Tibial nerve (tissue), 4 donors: ENCODE measurements at regions not wholly inside any gene's neighbourhood (a gene's known extent, or its start where the extent isn't known, plus 50 kb on each side); places are given as distances from the start of the nearest gene placed in this dataset.

Experiments used
- DNase-seq, 2 donors: peaks; one replicate each; pipeline ENCODE4 v3.0.0-alpha.2; 2019; ENCODE audit warnings: low spot score in 2 of 2
- H3K27ac ChIP-seq, 4 donors: fragments of 200-600 bp; sonication (generic) in 3 of 4; one replicate each; pipeline ENCODE4 v1.5.1; 2017 to 2019; ENCODE audit warnings: mild to moderate bottlenecking in 1 of 4
- H3K27me3 ChIP-seq, 2 donors: fragments of 200-600 bp; sonication (generic) in 1 of 2; one replicate each; pipeline versions ENCODE4 v1.5.1 to v1.6.0; 2017 to 2019
- H3K36me3 ChIP-seq, 3 donors: fragments of 200-600 bp; sonication (generic); one replicate each; pipeline ENCODE4 v1.5.1; 2018 to 2019
- H3K4me1 ChIP-seq, 4 donors: fragments of 200-600 bp; sonication (generic) in 3 of 4; one replicate each; pipeline ENCODE4 v1.5.1; 2017 to 2019
- H3K4me3 ChIP-seq, 4 donors: fragments of 200-600 bp; sonication (generic) in 3 of 4; one replicate each; pipeline ENCODE4 v1.5.1; 2017 to 2019; ENCODE audit warnings: mild to moderate bottlenecking in 1 of 4, moderate library complexity in 1 of 4
- H3K9me3 ChIP-seq, 4 donors: fragments of 200-600 bp; sonication (generic) in 3 of 4; one replicate each; pipeline ENCODE4 v1.5.1; 2017 to 2019
- EP300 ChIP-seq, 2 donors: sonication (generic); formaldehyde crosslinking; IDR thresholded peaks; one replicate each; pipeline ENCODE4 v1.6.1; 2017; ENCODE audit warnings: antibody characterized with exemption in 2 of 2, mild to moderate bottlenecking in 1 of 2
- POLR2A ChIP-seq, 2 donors: fragments of 450-650 bp; IDR thresholded peaks; one replicate each; pipeline ENCODE4 v1.6.1; 2017; ENCODE audit warnings: antibody characterized with exemption in 2 of 2, mild to moderate bottlenecking in 2 of 2, moderate library complexity in 2 of 2
- WGBS, 2 donors: methylation state at CpG; one replicate each; pipeline ENCODE4 v1.1.5; 2018; 5-methylcytosine and 5-hydroxymethylcytosine counted together
- TF ChIP-seq, protein P1 (sequence below), 5 experiments: fragments of 200-600 bp in 3 of 5; fragments of 450-650 bp in 2 of 5; sonication (generic) in 3 of 5; IDR thresholded peaks; one replicate each; pipeline ENCODE4 v1.5.1; 2016 to 2019; ENCODE audit warnings: antibody characterized with exemption in 5 of 5, mild to moderate bottlenecking in 3 of 5, moderate library complexity in 2 of 5

DNA sequence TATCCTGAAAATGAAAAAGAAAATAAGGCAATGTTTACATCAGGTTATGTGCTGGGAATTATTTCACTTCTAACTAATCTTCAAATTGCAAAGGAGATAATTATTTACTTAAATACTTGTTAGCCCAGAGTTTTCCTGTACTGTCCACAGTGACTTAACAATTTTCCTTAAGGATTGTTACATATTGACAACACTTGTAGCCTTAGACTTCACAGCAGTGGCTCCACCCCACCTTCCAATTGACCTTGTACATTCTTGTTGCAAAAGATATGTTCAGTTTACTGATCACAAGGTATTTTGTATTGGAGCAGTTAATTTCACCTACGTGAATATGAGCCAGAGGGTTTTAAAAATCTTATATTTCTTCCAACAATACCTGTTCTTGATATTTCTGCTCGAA, 376.9 kb downstream of the CNTN6 start:
- TF ChIP-seq, protein P1, sequence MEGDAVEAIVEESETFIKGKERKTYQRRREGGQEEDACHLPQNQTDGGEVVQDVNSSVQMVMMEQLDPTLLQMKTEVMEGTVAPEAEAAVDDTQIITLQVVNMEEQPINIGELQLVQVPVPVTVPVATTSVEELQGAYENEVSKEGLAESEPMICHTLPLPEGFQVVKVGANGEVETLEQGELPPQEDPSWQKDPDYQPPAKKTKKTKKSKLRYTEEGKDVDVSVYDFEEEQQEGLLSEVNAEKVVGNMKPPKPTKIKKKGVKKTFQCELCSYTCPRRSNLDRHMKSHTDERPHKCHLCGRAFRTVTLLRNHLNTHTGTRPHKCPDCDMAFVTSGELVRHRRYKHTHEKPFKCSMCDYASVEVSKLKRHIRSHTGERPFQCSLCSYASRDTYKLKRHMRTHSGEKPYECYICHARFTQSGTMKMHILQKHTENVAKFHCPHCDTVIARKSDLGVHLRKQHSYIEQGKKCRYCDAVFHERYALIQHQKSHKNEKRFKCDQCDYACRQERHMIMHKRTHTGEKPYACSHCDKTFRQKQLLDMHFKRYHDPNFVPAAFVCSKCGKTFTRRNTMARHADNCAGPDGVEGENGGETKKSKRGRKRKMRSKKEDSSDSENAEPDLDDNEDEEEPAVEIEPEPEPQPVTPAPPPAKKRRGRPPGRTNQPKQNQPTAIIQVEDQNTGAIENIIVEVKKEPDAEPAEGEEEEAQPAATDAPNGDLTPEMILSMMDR (IDR thresholded peaks at IDR 0.05): no peak
- TF ChIP-seq EP300 (IDR thresholded peaks at IDR 0.05) (no peak), POLR2A (IDR thresholded peaks at IDR 0.05) (no peak)
- H3K27me3 ChIP-seq: no peaks in the 10 kb centered on the region
- H3K27ac ChIP-seq: no peak overlapping the region
- DNase-seq: no peak
- H3K36me3 ChIP-seq: no peaks in the 10 kb centered on the region
- no peaks in the 10 kb centered on the region for H3K4me1 ChIP-seq
- H3K4me3 ChIP-seq: no peak overlapping the region
- 89 to 90% methylated on average over 2 of the region's 2 CpGs for WGBS, 2 donors
- no peaks in the 10 kb centered on the region for H3K9me3 ChIP-seq

DNA sequence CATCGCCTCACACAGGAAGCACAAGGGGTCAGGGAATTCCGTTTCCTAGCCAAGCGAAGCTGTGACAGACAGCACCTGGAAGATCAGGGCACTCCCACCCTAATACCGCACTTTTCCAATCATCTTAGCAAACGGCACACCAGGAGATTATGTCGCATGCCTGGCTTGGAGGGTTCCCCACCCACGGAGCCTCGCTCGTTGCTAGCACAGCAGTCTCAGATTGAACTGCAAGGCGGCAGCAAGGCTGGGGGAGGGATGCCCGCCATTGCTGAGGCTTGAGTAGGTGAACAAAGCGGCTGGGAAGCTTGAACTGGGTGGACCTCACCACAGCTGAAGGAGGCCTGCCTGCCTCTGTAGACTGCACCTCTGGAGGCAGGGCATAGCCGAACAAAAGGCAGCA, 384.8 kb downstream of the CNTN6 start:
- H3K36me3 ChIP-seq: no peaks in the 10 kb centered on the region
- no peak for DNase-seq
- no peak overlapping the region for H3K4me3 ChIP-seq
- TF ChIP-seq, protein P1 (IDR thresholded peaks at IDR 0.05): no peak
- TF ChIP-seq POLR2A (IDR thresholded peaks at IDR 0.05) (no peak), EP300 (IDR thresholded peaks at IDR 0.05) (no peak)
- WGBS, 2 donors: 89 to 91% methylated on average over 13 of the region's 13 CpGs
- H3K4me1 ChIP-seq: no peaks in the 10 kb centered on the region
- H3K9me3 ChIP-seq: no peaks in the 10 kb centered on the region
- no peaks in the 10 kb centered on the region for H3K27me3 ChIP-seq
- no peak overlapping the region for H3K27ac ChIP-seq

DNA sequence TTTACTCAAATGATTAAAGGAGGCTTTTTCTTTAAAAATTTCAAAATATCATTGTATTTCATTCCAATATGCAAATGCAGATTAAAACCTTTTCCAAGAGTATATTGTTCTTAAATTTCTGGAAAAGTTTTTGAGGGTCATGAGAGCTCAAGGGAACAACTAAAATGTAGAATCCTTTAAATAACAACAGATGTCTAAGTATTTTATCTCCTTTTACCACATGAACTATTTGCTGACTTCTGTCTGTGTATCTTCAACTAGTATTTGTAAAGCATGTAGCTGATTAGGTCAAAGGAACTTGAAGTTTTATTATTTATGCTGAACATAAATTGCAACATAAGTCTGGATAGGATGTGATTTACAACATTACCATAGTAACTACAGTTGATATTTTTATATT, 402.6 kb downstream of the CNTN6 start:
- no peak overlapping the region for H3K27ac ChIP-seq

DNA sequence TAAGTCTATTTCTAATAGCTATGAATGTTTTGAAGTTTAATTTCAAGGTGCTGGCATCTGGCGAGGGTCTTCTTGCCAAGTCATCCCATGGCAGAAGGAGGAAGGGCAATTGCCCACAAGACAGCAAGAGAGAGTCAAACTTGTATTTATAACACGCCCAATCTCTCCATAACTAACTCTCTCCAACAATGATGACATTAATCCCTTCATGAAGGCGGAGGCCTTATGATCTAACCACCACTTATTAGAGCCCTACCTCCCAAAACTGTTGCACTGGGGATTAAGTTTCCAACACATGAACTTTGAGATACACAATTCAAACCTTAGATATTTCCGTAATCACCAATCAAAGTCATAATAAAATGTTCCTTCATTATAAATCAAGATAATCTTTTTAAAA, 406.9 kb downstream of the CNTN6 start:
- DNase-seq: no peak
- 44 to 56% methylated on average over 4 of the region's 4 CpGs for WGBS, 2 donors
- peaks cover 0 to 8% (median 0%) of the 10 kb centered on the region in 4 donors for H3K4me1 ChIP-seq
- no peak overlapping the region for H3K27ac ChIP-seq
- no peaks in the 10 kb centered on the region for H3K9me3 ChIP-seq
- H3K4me3 ChIP-seq: no peak overlapping the region
- no peaks in the 10 kb centered on the region for H3K27me3 ChIP-seq
- TF ChIP-seq EP300 (IDR thresholded peaks at IDR 0.05) (no peak), POLR2A (IDR thresholded peaks at IDR 0.05) (no peak)
- TF ChIP-seq, protein P1 (IDR thresholded peaks at IDR 0.05): no peak
- no peaks in the 10 kb centered on the region for H3K36me3 ChIP-seq

More for the DNA sequence above, 402.6 kb downstream of the CNTN6 start:
- TF ChIP-seq EP300 (IDR thresholded peaks at IDR 0.05): no peak
- Histone ChIP-seq H3K4me1 (peaks cover 0 to 14% (median 0%) of the 10 kb centered on the region in 4 donors), H3K36me3 (no peaks in the 10 kb centered on the region), H3K9me3 (no peaks in the 10 kb centered on the region), H3K4me3 (no peak overlapping the region), H3K27me3 (no peaks in the 10 kb centered on the region)
- DNase-seq: no peak

DNA sequence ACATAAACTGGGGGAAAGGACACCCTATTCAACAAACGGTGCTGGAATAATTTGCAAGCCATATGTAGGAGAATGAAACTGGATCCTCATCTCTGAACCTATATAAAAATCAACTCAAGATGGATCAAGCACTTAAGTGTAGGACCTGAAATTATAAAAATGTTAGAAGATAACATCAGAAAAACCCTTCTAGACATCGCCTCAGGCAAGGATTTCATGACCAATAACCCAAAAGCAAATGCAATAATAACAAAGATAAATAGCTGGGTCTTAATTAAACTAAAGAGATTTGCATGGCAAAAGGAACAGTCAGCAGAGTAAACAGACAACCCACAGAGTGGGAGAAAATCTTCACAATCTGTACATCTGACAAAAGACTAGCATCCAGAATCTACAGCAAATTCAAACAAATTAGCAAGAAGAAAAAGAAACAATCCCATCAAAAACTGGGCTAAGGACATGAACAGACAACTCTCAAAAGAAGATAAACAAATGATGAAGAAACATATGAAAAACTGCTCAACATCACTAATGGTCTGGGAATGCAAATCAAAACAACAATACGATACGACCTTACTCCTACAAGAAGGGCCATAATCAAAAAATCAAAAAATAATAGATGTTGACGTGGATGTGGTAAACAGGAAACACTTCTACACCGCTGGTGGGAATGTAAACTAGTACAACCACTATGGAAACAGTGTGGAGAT, 408.7 kb downstream of the CNTN6 start:
- no peak overlapping the region for H3K27ac ChIP-seq
- H3K9me3 ChIP-seq: no peaks in the 10 kb centered on the region
- H3K4me1 ChIP-seq: peaks cover 0 to 8% (median 0%) of the 10 kb centered on the region in 4 donors
- no peak for TF ChIP-seq POLR2A (IDR thresholded peaks at IDR 0.05)
- TF ChIP-seq, protein P1 (IDR thresholded peaks at IDR 0.05): no peak
- TF ChIP-seq EP300 (IDR thresholded peaks at IDR 0.05): no peak
- no peaks in the 10 kb centered on the region for H3K36me3 ChIP-seq
- no peak for DNase-seq
- no peak overlapping the region for H3K4me3 ChIP-seq
- no peaks in the 10 kb centered on the region for H3K27me3 ChIP-seq
- 78 to 83% methylated on average over 6 of the region's 6 CpGs for WGBS, 2 donors
